Bone marrow (tissue), 2 donors: ENCODE measurements at regions not wholly inside any gene's neighbourhood (a gene's known extent, or its start where the extent isn't known, plus 50 kb on each side); places are given as distances from the start of the nearest gene placed in this dataset.
"Not testable (repeated sequence)": the region's sequence is repeated elsewhere in the genome, so short reads cannot be mapped to it uniquely, and the experiment has no call there.

Experiments used
- DNase-seq, 2 donors: peaks; one replicate each; lab custom pipeline; 2025; lab: John Stamatoyannopoulos, UW

- DNase-seq = no peak
These were observed 276.5 kb upstream of the TYRP1 start for GRCh38 chr9:12416716-12417115.

GRCh38 chr9:12424243-12424642 lies 268.9 kb upstream of the TYRP1 start:
- no peak for DNase-seq

DNA sequence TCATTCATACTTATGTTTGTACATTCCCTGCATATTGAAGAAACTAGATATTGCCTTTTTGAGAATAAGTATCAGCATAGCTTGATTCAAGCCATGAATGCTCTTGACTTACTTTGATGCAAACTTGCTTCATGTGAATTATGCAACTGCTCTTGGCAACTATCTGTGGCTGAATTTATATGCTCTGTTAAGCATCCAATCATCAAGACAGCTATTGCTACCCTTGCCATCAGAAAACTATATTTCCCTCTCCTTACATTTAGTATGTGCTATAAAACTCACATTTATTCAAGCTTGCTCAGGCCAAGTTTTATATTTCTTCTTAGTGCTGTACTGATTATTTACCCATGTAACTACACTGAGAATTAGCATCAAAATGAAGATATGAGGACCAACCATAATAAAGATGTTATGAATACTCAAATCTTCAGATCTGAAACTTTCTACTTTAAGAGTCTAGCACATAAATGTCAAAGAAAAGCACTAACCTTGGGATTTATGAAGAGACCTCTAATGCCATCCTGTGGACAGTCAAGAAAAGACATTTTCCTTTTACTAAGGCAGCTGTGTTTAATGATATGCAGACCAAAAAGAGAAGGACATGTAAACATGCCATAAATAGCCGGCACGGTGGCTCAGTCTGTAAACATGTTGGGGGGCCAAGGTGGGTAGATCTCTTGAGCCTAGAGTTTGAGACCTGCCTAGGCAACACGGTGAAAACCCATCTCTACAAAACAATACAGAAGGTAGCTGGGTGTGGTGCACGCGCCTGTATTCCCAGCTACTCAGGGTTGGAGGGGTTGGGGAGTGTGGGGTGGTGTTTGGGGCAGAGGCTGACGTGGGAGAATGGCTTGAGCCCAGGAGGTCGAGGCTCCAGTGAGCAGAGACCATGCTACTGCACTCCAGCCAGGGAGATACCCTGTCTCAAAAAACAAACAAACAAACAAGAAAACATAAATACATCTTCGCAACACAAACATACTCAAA lies 267.0 kb upstream of the TYRP1 start:
- no peak for DNase-seq

DNA sequence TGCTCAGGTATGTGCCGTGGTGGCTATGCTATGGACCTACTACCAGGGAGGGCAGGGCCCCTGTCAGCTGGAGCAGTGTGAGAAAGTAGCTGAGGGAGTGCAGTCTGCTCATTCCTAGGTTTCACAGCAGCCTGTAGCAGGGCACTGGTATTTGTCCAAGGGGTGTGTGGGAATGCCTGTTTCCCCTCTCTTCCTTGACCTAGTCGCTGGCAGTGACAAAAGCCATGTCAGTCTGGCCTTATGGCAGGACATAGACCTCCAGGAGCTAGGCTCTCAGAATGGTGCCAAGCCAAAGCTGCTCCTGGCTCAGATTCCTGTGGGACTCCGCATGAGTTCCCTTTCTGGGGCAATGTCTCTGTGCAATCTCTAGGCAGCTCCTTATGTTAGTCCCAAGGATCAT lies 253.9 kb upstream of the TYRP1 start:
- DNase-seq = no peak

- DNase-seq = not testable (repeated sequence)
These were observed 252.1 kb upstream of the TYRP1 start for GRCh38 chr9:12441080-12441479.

- no peak for DNase-seq
These were observed 251.7 kb upstream of the TYRP1 start for GRCh38 chr9:12441506-12441905.

DNA sequence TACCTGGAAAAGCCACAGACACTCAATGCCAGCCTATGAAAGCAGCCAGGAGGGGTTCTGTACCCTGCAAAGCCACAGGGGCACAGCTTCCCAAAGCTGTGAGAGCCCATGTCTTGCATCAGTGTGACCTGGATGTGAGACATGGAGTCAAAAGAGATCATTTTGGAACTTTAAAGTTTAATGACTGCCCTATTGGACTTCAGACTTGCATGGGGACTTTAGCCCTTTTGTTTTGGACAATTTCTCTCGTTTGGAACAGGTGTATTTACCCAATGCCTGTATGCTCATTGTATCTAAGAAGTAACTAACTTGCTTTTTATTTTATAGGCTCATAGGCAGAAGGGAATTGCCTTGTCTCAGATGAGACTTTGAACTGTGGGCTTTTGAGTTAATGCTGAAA lies 244.9 kb upstream of the TYRP1 start:
- no peak for DNase-seq

- no peak for DNase-seq
These were observed 235.9 kb upstream of the TYRP1 start for GRCh38 chr9:12457237-12457636.

DNA sequence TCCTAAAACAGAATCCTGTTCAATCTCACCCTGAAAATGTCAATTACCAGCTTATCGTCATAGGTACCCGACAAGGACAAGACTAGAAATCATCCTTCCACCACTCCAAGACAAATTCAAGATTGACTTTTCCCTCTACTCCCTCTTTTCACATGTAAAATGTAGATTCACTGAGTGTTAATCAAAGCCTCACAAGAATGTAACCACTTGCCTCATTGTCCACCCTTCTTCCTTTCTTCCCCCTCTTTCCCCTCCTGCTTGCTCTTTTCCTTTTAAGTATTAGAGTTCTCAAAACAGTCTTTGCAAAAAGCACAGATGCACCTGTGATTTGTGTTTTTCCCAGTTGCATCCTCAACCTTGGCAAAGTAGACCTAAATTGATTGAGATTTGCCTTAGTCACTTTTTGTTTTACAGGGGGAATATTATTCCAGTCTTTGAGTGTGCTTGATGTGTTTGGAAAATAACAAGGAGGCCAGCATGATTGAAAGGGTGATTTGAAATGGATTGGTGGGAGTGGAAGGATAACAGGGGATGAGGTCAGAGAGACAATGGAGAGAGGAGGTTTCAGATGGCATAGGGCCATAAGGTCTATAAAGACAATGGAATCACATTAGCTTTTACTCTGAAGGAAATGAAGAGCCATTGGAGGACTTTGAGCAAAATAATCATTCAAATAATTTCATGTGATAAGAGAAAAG lies 231.3 kb upstream of the TYRP1 start:
- DNase-seq = no peak

- DNase-seq = no peak
These were observed 230.3 kb upstream of the TYRP1 start for GRCh38 chr9:12462861-12463260.

DNA sequence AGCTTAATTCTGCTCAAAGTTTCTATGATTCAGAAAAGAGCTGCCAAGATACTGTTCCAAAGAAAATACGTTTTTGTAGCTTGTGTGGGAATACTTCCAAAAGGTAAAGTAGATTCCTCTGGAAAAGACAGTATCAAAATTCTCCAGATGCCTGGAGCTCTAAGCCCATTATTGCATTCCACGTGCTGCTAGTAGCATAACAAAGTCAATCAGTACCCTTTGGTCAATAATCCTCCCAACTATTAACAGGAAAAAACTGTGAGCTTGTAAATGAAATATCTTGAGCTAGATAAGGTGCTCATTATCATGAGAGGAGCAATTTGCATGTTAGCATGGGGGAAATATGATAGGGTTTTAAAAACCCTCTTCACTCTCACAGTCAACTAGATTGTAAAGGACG lies 229.5 kb upstream of the TYRP1 start:
- no peak for DNase-seq

- DNase-seq = no peak
These were observed 228.8 kb upstream of the TYRP1 start for GRCh38 chr9:12464400-12464799.

DNA sequence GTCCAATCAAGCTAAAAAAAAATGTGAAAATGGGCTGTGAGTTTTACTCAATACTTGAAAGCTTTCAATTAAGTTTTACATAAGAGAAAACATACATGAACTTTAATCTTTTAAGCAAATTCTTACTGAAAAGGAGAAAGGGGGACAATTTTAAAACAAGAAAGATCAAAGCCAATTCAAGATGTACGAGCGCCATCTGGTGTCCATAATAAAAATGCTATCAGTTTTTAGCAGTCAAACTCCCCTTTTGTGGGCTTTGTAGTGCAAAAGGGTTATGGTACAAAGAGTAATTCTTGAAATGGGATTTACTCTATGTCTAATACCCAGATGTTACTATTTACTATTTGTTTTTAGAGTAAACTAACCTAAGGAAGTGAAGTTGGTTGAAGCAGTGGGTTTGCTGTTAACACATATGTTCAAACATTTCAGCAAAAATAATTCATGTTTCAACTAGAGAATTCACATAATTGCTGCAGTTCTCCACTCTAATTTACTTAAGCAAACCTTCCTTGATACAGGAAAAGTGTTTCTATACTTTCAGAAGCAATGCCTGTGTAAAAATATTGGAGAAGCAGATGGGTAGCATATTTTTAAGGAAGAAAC lies 228.2 kb upstream of the TYRP1 start:
- DNase-seq = no peak

DNA sequence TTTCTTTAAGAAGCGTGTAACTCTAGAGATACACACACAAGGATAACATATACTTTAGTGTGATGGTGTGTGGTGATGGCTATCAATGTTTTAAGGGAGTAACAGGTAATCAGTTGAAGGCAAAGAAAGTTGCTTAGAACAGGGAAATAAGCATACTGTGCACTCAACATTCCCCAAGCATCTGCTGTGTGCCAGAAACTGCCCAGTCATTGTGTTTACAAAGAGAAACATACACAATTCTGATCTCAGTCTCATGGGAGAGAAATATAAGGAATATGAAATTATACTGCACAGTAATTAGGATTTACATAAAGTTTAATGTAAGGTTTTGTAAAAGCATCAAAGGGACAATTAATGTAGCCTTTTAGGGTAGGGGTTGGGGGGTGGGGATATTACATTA lies 224.1 kb upstream of the TYRP1 start:
- no peak for DNase-seq

- DNase-seq = no peak
These were observed 198.8 kb upstream of the TYRP1 start for GRCh38 chr9:12494411-12494810.

- DNase-seq = no peak
These were observed 195.4 kb upstream of the TYRP1 start for GRCh38 chr9:12497790-12498189.

DNA sequence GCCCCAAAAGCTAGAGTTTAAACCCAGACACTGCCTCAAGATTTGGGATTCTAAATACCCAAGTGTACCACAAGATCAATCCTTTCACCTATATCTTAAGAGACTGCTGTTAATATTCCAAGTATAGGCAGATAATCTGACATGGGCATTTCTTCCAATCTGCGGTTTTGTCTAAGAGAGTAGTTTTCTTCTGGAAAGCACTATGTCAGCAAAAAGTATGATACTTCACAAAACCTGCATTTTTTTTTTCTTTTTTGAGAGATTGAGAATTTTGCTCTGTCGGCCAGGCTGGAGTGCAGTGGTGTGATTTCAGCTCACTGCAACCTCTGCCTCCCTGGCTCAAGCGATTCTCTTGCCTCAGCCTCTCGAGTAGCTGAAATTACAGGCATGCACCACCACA lies 190.7 kb upstream of the TYRP1 start:
- DNase-seq = no peak

- DNase-seq = no peak
These were observed 189.5 kb upstream of the TYRP1 start for GRCh38 chr9:12503606-12504122.

DNA sequence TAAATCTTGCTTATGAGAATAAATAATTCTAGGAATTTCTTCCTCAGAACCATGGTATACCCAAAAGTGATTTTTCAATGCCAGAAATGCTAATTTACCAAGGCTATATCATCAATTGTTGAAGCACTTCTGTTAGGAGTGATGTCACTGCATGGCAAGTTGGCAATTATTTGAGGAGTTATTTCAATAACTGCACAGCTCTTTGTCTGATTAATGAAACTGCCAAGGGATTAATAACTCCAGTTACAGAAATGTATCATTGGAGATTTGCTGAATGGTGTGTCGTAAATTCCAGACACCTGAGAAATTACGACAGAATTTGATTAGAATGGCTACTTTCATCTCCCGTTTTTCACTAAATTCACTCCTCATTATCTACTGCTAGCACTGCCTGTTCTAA lies 182.6 kb upstream of the TYRP1 start:
- DNase-seq = no peak

GRCh38 chr9:12511726-12512125 lies 181.5 kb upstream of the TYRP1 start:
- DNase-seq = no peak

DNA sequence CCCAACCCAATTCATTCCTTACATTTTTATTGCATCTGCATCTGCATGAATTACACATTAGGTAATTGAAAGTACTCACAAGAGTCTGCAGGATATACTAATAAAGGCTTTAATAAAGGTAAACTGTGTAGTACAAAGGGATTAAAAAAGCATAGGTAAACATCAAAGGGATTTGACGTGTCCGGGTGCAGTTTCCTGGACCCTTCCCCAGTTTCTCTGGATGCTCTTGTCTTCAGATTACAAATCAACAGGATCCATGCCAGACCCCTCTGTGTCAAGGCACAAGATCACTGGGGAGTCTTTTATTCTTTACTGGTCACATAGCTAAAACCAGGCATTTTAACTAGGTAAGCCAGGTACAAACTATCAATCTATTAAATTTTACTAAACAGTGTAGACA lies 177.2 kb upstream of the TYRP1 start:
- DNase-seq = no peak

DNA sequence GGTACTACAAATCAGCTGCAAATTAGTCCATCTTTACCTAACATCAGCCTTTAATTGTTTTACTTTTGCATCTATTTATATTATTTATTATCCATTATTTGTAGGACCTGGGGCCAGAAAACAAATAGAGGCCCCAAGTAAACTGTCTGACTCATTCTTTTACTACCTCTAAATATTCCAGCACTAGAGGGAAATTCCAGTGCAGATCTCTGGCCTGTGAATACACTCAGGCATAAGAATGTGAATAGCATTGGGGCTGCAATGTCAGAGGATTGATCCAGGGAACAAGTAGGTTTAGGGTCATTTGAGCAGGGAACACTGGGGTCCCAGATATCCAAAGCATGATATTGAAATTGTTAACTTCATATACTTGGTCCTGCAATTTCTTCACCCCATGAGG lies 176.6 kb upstream of the TYRP1 start:
- DNase-seq = no peak
